ENCODE measurements at regions not wholly inside any gene's neighbourhood (a gene's known extent, or its start where the extent isn't known, plus 50 kb on each side); places are given as distances from the start of the nearest gene placed in this dataset.

GRCh38 chr2:21515903-21516302 is 392.1 kb downstream of the TDRD15 start:
- DNase-seq: no peak
- no peak for ATAC-seq (replicated peaks in 1 of 2)
- no peak overlapping the region for H3K27ac Mint-ChIP-seq
- no peak overlapping the region for H3K4me3 Mint-ChIP-seq
- H3K4me1 Mint-ChIP-seq (ENCODE audit: low read depth): no peaks in the 10 kb centered on the region
- no peaks in the 10 kb centered on the region for H3K27me3 Mint-ChIP-seq (ENCODE audit: low read depth)
- H3K36me3 Mint-ChIP-seq (ENCODE audit: insufficient read depth in 2 of 2): no peaks in the 10 kb centered on the region
- H3K9me3 Mint-ChIP-seq: peaks cover 2 to 5% of the 10 kb centered on the region in 2 donors

DNA sequence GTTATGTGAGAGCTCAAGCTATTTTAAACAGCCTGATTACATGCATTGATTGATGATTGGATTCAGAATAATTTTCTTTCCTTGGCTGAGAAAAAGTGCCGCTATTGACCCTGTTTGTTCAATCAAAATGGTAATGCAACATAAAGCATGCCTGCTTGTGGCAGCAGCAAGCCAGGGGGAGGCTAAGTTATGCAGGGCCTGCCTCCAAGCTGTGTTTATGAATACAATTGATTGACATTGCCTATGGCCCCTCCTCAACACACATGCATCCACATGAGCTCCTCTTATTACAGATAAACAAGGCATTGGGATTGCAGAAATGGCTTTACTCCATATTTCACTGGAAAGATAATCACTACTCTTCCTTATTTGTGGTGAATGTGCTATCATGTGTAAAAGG is 395.6 kb downstream of the TDRD15 start:
- ATAC-seq (replicated peaks in 1 of 2) (no peak), DNase-seq (no peak)
- Mint-ChIP-seq H3K4me1 (ENCODE audit: low read depth) (no peaks in the 10 kb centered on the region), H3K27ac (no peak overlapping the region), H3K9me3 (peaks cover 2 to 8% of the 10 kb centered on the region in 2 donors), H3K4me3 (no peak overlapping the region), H3K36me3 (ENCODE audit: insufficient read depth in 2 of 2) (no peaks in the 10 kb centered on the region), H3K27me3 (ENCODE audit: low read depth) (no peaks in the 10 kb centered on the region)

GRCh38 chr2:21519821-21520220 is 396.1 kb downstream of the TDRD15 start:
- ATAC-seq (replicated peaks in 1 of 2) (no peak), DNase-seq (no peak)
- peaks cover 2 to 8% of the 10 kb centered on the region in 2 donors for H3K9me3 Mint-ChIP-seq
- no peak overlapping the region for H3K27ac Mint-ChIP-seq
- H3K36me3 Mint-ChIP-seq (ENCODE audit: insufficient read depth in 2 of 2): no peaks in the 10 kb centered on the region
- no peak overlapping the region for H3K4me3 Mint-ChIP-seq
- no peaks in the 10 kb centered on the region for H3K4me1 Mint-ChIP-seq (ENCODE audit: low read depth)
- no peaks in the 10 kb centered on the region for H3K27me3 Mint-ChIP-seq (ENCODE audit: low read depth)

DNA sequence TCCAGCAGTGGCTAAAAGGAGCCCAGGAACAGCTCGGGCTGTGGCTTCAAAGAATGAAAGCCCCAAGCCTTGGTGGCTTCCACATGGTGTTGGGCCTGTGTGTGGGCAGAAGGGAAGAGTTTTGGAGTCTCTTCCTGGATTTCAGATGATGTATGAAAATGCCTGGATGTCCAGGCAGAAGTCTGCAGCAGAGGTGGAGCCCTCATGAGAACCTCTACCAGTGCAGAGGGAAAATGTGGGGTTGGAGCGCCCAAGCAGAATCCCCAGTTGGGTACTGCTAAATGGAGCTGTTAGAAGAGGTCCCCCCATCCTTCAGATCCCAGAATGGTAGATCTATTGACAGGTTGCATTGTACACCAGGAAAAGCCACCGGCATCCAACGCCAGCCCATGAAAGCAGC is 412.1 kb downstream of the TDRD15 start:
- no peak overlapping the region for H3K27ac Mint-ChIP-seq
- no peaks in the 10 kb centered on the region for H3K27me3 Mint-ChIP-seq (ENCODE audit: low read depth)
- H3K36me3 Mint-ChIP-seq (ENCODE audit: insufficient read depth in 2 of 2): peaks cover 4 to 11% of the 10 kb centered on the region in 2 donors
- H3K4me1 Mint-ChIP-seq (ENCODE audit: low read depth): no peaks in the 10 kb centered on the region
- peaks cover 17 to 19% of the 10 kb centered on the region in 2 donors for H3K9me3 Mint-ChIP-seq
- DNase-seq (no peak), ATAC-seq (replicated peaks in 1 of 2) (no peak)
- H3K4me3 Mint-ChIP-seq: no peak overlapping the region

- no peak overlapping the region for H3K27ac Mint-ChIP-seq
- H3K27me3 Mint-ChIP-seq (ENCODE audit: low read depth): no peaks in the 10 kb centered on the region
- DNase-seq (no peak), ATAC-seq (replicated peaks in 1 of 2) (no peak)
- H3K4me1 Mint-ChIP-seq (ENCODE audit: low read depth): no peaks in the 10 kb centered on the region
- H3K9me3 Mint-ChIP-seq: peaks cover 15% of the 10 kb centered on the region in 2 donors
- H3K36me3 Mint-ChIP-seq (ENCODE audit: insufficient read depth in 2 of 2): peaks cover 3 to 9% of the 10 kb centered on the region in 2 donors
- H3K4me3 Mint-ChIP-seq: no peak overlapping the region
Observed at GRCh38 chr2:21539685-21540084, 415.9 kb downstream of the TDRD15 start.

DNA sequence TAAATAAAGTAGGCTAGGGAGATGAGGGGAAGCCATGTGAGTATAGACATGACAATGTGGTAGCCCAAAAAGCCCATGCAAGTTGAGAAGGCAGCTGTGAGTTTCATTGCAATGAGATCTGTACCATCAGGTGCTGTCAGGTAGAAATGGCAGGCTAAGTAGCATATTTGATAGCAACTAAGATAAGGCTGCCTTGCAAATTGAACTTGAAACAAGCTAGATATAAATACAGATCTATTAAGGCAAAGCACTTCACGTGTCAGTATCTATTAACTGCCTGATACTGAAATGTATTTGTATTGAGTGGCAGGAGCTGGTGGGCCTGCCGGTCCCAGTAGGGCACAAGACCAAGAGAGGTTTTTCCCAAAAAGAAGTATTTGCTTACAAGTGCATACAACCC is 419.9 kb downstream of the TDRD15 start:
- peaks cover 4 to 8% of the 10 kb centered on the region in 2 donors for H3K9me3 Mint-ChIP-seq
- H3K36me3 Mint-ChIP-seq (ENCODE audit: insufficient read depth in 2 of 2): no peaks in the 10 kb centered on the region
- H3K27me3 Mint-ChIP-seq (ENCODE audit: low read depth): no peaks in the 10 kb centered on the region
- no peak overlapping the region for H3K27ac Mint-ChIP-seq
- no peak for DNase-seq
- no peak overlapping the region for H3K4me3 Mint-ChIP-seq
- no peaks in the 10 kb centered on the region for H3K4me1 Mint-ChIP-seq (ENCODE audit: low read depth)
- ATAC-seq (replicated peaks in 1 of 2): no peak

DNA sequence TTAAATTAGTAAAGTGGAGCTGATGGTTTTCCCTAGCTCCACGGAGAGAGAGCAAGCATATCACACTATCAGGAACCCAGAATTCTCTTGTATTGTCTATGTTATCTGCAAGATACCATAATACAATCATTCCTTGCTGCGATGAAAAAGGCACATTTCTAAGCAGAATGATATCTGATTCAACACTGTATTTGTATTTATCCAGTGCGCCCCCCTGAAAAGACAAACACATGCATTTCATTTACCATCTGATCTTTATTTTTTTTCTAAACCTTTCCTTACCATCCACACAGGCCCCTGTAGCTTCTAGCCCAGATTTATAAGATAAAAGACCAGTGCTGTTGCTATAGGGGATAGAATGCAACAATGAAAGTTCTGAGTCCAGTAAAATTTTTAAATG is 420.6 kb downstream of the TDRD15 start:
- H3K9me3 Mint-ChIP-seq: peaks cover 4 to 7% of the 10 kb centered on the region in 2 donors
- no peaks in the 10 kb centered on the region for H3K4me1 Mint-ChIP-seq (ENCODE audit: low read depth)
- H3K27me3 Mint-ChIP-seq (ENCODE audit: low read depth): no peaks in the 10 kb centered on the region
- ATAC-seq (replicated peaks in 1 of 2) (no peak), DNase-seq (no peak)
- H3K27ac Mint-ChIP-seq: no peak overlapping the region
- H3K4me3 Mint-ChIP-seq: no peak overlapping the region
- no peaks in the 10 kb centered on the region for H3K36me3 Mint-ChIP-seq (ENCODE audit: insufficient read depth in 2 of 2)

GRCh38 chr2:21552981-21553380 is 429.2 kb downstream of the TDRD15 start:
- DNase-seq (no peak), ATAC-seq (replicated peaks in 1 of 2) (no peak)
- H3K27me3 Mint-ChIP-seq (ENCODE audit: low read depth): no peaks in the 10 kb centered on the region
- no peak overlapping the region for H3K27ac Mint-ChIP-seq
- no peak overlapping the region for H3K4me3 Mint-ChIP-seq
- H3K9me3 Mint-ChIP-seq: peaks cover 6 to 8% of the 10 kb centered on the region in 2 donors
- no peaks in the 10 kb centered on the region for H3K36me3 Mint-ChIP-seq (ENCODE audit: insufficient read depth in 2 of 2)
- no peaks in the 10 kb centered on the region for H3K4me1 Mint-ChIP-seq (ENCODE audit: low read depth)

- no peak overlapping the region for H3K27ac Mint-ChIP-seq
- no peaks in the 10 kb centered on the region for H3K27me3 Mint-ChIP-seq (ENCODE audit: low read depth)
- DNase-seq: no peak
- no peak for ATAC-seq (replicated peaks in 1 of 2)
- no peak overlapping the region for H3K4me3 Mint-ChIP-seq
- H3K4me1 Mint-ChIP-seq (ENCODE audit: low read depth): no peaks in the 10 kb centered on the region
- no peaks in the 10 kb centered on the region for H3K36me3 Mint-ChIP-seq (ENCODE audit: insufficient read depth in 2 of 2)
- peaks cover 2 to 4% of the 10 kb centered on the region in 2 donors for H3K9me3 Mint-ChIP-seq
Observed at GRCh38 chr2:21559351-21559750, 435.6 kb downstream of the TDRD15 start.

DNA sequence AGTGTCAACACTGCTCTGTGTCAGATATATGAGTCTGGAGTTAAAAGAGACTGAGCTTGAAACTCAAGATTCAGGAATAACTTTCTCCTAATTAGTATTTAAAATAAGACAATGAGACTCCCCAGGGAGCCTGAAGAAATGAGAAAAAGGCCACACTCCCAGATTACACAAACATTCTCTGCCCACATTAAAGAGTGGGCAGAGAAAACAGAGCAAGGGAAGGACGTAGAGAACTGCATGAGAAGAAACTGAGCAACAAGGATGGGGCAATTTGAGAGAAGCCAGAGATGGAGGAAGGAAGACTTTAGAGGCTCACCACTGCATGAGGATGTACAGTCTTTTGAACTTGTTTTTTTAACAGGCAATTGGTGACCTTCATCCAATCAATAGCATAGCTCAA is 438.2 kb downstream of the TDRD15 start:
- Mint-ChIP-seq H3K27ac (no peak overlapping the region), H3K27me3 (ENCODE audit: low read depth) (no peaks in the 10 kb centered on the region), H3K4me3 (no peak overlapping the region), H3K9me3 (peaks cover 5 to 6% of the 10 kb centered on the region in 2 donors), H3K36me3 (ENCODE audit: insufficient read depth in 2 of 2) (no peaks in the 10 kb centered on the region), H3K4me1 (ENCODE audit: low read depth) (no peaks in the 10 kb centered on the region)
- no peak for DNase-seq
- no peak for ATAC-seq (replicated peaks in 1 of 2)

DNA sequence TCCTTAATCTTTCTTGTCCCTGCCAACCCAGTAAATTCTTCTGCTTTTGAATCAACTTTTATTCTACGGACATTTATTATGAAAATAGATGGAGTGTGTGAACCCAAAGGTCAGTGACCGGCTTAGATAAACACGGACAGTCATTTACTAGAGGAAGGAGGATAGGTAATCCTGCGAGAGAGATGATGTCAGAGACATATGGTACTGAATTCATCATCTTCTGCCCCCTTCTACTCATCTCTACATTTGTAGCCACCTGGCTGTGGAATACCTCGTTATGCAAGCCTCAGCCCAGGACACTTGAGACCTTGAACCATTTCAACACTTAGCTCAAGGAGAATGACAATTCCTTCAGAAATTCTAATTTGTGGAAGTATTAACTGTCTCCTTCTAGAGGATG is 443.6 kb downstream of the TDRD15 start:
- no peaks in the 10 kb centered on the region for H3K36me3 Mint-ChIP-seq (ENCODE audit: insufficient read depth in 2 of 2)
- H3K27ac Mint-ChIP-seq: no peak overlapping the region
- DNase-seq (no peak), ATAC-seq (replicated peaks in 1 of 2) (no peak)
- H3K9me3 Mint-ChIP-seq: peaks cover 9% of the 10 kb centered on the region in 2 donors
- no peaks in the 10 kb centered on the region for H3K4me1 Mint-ChIP-seq (ENCODE audit: low read depth)
- H3K4me3 Mint-ChIP-seq: no peak overlapping the region
- H3K27me3 Mint-ChIP-seq (ENCODE audit: low read depth): no peaks in the 10 kb centered on the region

DNA sequence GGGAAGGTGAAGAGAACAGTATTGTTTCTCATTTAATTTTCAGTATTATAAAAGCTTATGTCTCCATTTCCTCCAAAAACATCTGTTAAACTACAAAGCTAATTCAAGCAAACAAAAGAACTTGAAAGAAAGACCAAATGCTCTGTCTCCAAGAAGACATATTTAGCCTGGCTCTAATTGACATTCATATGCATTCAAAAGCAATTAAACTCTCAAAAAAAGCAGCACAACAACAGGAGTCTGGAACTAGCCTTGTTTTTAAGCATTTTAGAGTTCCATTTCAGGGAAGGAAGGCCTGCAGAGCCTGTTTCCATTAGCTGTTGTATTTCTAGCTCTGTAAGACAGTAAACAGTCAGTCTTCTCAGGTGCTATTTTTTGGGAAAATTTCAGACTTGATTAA is 447.9 kb downstream of the TDRD15 start:
- Mint-ChIP-seq H3K36me3 (ENCODE audit: insufficient read depth in 2 of 2) (no peaks in the 10 kb centered on the region), H3K9me3 (peaks cover 8% of the 10 kb centered on the region in 2 donors), H3K4me1 (ENCODE audit: low read depth) (no peaks in the 10 kb centered on the region), H3K4me3 (no peak overlapping the region), H3K27me3 (ENCODE audit: low read depth) (no peaks in the 10 kb centered on the region), H3K27ac (no peak overlapping the region)
- no peak for DNase-seq
- no peak for ATAC-seq (replicated peaks in 1 of 2)

DNA sequence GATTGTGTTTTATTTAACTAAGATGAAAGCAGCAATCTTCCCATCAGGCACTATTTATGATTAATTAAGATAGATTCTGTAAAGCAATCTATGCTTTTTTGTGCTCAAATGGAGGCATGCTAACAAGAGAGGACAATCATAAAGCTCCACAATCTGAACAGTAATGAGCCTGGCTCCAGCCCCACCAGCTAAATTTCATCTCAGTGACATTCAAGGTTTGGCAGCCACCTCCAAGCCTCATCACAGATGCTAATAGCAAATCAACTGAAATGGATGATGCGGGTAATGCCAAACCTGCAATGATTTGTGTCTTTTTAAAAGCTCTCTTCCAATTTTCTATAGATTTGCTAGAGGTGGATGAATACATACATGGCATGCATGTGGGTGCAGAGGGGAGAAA is 456.6 kb downstream of the TDRD15 start:
- peaks cover 4 to 9% of the 10 kb centered on the region in 2 donors for H3K9me3 Mint-ChIP-seq
- no peak for ATAC-seq (replicated peaks in 1 of 2)
- H3K4me1 Mint-ChIP-seq (ENCODE audit: low read depth): no peaks in the 10 kb centered on the region
- H3K27me3 Mint-ChIP-seq (ENCODE audit: low read depth): no peaks in the 10 kb centered on the region
- H3K4me3 Mint-ChIP-seq: no peak overlapping the region
- H3K36me3 Mint-ChIP-seq (ENCODE audit: insufficient read depth in 2 of 2): no peaks in the 10 kb centered on the region
- no peak for DNase-seq
- H3K27ac Mint-ChIP-seq: no peak overlapping the region

DNA sequence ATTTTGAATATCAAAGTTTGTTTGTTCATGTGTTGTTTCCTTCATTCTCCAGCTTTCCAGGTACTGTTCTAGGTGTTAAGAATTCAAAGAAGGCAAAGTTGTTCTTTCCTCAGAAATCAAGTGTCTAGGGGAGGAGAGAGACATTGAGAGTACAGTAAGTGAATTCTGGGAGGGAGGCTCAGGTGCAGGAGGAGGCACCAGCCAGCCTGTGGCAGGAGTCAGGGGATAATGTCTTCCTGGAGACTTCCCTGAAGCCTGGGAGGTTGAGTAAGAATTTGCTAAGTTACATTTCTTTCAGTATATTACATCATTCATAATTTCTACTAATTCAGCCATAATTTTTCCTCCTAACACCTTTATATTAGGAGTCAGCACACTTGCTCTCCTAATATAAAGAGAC is 462.1 kb downstream of the TDRD15 start:
- Mint-ChIP-seq H3K4me3 (no peak overlapping the region), H3K36me3 (ENCODE audit: insufficient read depth in 2 of 2) (no peaks in the 10 kb centered on the region), H3K27me3 (ENCODE audit: low read depth) (no peaks in the 10 kb centered on the region), H3K4me1 (ENCODE audit: low read depth) (no peaks in the 10 kb centered on the region), H3K9me3 (peaks cover 4 to 6% of the 10 kb centered on the region in 2 donors), H3K27ac (no peak overlapping the region)
- no peak for DNase-seq
- ATAC-seq (replicated peaks in 1 of 2): no peak

All from activated T-cell treated with anti-CD3 and anti-CD28 coated beads, Interleukin-2, amount 50 U/mL, for 72 hours (primary cell).